MCF 10A (cell line): ENCODE measurements at regions not wholly inside any gene's neighbourhood (a gene's known extent, or its start where the extent isn't known, plus 50 kb on each side); places are given as distances from the start of the nearest gene placed in this dataset.

Source experiments
- BruUV-seq: library from RNA; stranded (reverse); fragments of 400-500 nt; replicated peaks from 2 replicates; lab custom pipeline; 2021; lab: Mats Ljungman, UMichigan
- CTCF ChIA-PET: fragments of 300-600 bp; sonication (Branson Sonifier 250); formaldehyde crosslinking; extraction: SDS; loops from one replicate; lab custom pipeline; 2021; ENCODE audit warnings: antibody characterized with exemption, inconsistent platforms; lab: Yijun Ruan, JAX
- POLR2A ChIA-PET: fragments of 300-600, 350-650 bp; sonication (Branson Sonifier 250); formaldehyde crosslinking; extraction: SDS; loops from one replicate; lab custom pipeline; 2020; ENCODE audit warnings: antibody characterized with exemption, inconsistent platforms; lab: Yijun Ruan, JAX
- DNase-seq: peaks from one replicate; pipeline ENCODE4 v3.0.0-alpha.2; 2018; ENCODE audit not compliant: unreplicated experiment
- H3K27ac Mint-ChIP-seq: one replicate; pipeline ENCODE4 v1.8.0; 2022; ENCODE audit warnings: mild to moderate bottlenecking, low read depth, mixed read lengths; ENCODE audit not compliant: unreplicated experiment
- H3K27me3 Mint-ChIP-seq: one replicate; pipeline ENCODE4 v1.8.0; 2022; ENCODE audit warnings: mixed read lengths; ENCODE audit not compliant: insufficient read depth, unreplicated experiment
- H3K36me3 Mint-ChIP-seq: one replicate; pipeline ENCODE4 v1.8.0; 2022; ENCODE audit warnings: mild to moderate bottlenecking, moderate library complexity, mixed read lengths; ENCODE audit not compliant: insufficient read depth, unreplicated experiment
- H3K4me1 Mint-ChIP-seq: one replicate; pipeline ENCODE4 v1.8.0; 2022; ENCODE audit warnings: mixed read lengths; ENCODE audit not compliant: insufficient read depth, unreplicated experiment
- H3K4me3 Mint-ChIP-seq: one replicate; pipeline ENCODE4 v1.8.0; 2022; ENCODE audit warnings: mild to moderate bottlenecking, moderate library complexity, mixed read lengths; ENCODE audit not compliant: unreplicated experiment
- H3K9me3 Mint-ChIP-seq: one replicate; pipeline ENCODE4 v1.8.0; 2022; ENCODE audit warnings: mixed read lengths; ENCODE audit not compliant: unreplicated experiment
- CTCF ChIP-seq: fragments of 200-600 bp; IDR thresholded peaks from one replicate; pipeline ENCODE4 v1.8.0; 2022; ENCODE audit warnings: antibody characterized with exemption, mild to moderate bottlenecking; ENCODE audit not compliant: unreplicated experiment
- intact Hi-C: fragments of 100-400 bp; cut with micrococcal nuclease; formaldehyde crosslinking; loops from 2 replicates; pipeline ENCODE4 v1.14.1; 2022

DNA sequence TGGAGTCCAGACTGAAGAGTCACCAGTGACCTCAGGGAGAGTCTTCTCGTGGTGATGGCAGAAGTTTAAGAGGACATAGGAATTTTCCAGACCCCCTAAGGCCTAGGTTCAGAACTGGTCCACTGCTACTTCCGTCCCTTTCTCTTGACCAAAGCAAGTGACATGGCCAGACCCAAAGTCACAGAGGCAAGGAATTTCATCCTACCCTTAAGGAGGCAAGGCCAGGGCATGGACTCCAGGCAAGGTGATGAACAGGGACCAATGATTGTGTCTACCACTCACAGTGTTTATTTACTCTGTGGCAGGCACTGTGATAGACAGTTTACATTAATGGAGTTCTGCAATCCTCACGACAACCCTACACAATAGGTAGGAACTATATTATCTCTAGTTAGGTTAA lies 265.1 kb downstream of the GLI2 start:
- TF ChIP-seq CTCF, result no peak
- H3K4me1 Mint-ChIP-seq, result peaks cover 12% of the 10 kb centered on the region
- CTCF ChIA-PET, result interaction anchor here (1.0 kb wide), 1 partner anchor 71 kb away, joined by 3 read pairs; no protein-coding TSS in a partner anchor
- H3K9me3 Mint-ChIP-seq, result no peaks in the 10 kb centered on the region
- POLR2A ChIA-PET, result no interaction called here
- no peaks in the 10 kb centered on the region for H3K36me3 Mint-ChIP-seq
- no TSS peak for BruUV-seq
- H3K4me3 Mint-ChIP-seq, result no peak overlapping the region
- H3K27me3 Mint-ChIP-seq, result no peaks in the 10 kb centered on the region
- H3K27ac Mint-ChIP-seq, result no peak overlapping the region
- intact Hi-C loops, result no loop called here
- DNase-seq, result no peak

GRCh38 chr2:121001641-121002040 lies 266.0 kb downstream of the GLI2 start:
- no TSS peak for BruUV-seq
- H3K9me3 Mint-ChIP-seq, result no peaks in the 10 kb centered on the region
- no peaks in the 10 kb centered on the region for H3K27me3 Mint-ChIP-seq
- H3K27ac Mint-ChIP-seq, result no peak overlapping the region
- ChIA-PET POLR2A (no interaction called here), CTCF (no interaction called here)
- TF ChIP-seq CTCF, result no peak
- H3K36me3 Mint-ChIP-seq, result no peaks in the 10 kb centered on the region
- H3K4me3 Mint-ChIP-seq, result no peak overlapping the region
- no peak for DNase-seq
- peaks cover 12% of the 10 kb centered on the region for H3K4me1 Mint-ChIP-seq
- intact Hi-C loops, result no loop called here

DNA sequence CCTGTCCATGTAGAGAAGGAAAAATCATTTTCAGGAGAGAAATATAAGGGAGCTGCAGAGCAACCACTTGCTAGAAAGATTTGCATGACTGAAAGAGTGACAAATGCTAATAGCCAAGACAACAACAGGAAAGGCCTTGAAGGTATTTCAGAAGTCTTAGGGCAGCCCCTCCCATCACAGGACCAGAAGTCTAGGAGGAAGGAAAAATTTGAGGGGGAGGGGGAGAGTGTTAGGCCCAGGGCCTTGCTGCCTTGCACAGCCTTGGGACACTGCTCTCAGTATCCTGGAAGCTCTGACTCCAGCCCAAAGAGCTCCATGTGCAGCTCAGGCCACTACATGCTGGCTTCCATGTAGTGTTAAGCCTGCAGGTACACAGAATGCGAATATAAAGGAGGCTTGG lies 266.9 kb downstream of the GLI2 start:
- intact Hi-C loops, result no loop called here
- CTCF ChIA-PET, result interaction anchor here (0.5 kb wide), 1 partner anchor 19 kb away, joined by 3 read pairs; no protein-coding TSS in a partner anchor

DNA sequence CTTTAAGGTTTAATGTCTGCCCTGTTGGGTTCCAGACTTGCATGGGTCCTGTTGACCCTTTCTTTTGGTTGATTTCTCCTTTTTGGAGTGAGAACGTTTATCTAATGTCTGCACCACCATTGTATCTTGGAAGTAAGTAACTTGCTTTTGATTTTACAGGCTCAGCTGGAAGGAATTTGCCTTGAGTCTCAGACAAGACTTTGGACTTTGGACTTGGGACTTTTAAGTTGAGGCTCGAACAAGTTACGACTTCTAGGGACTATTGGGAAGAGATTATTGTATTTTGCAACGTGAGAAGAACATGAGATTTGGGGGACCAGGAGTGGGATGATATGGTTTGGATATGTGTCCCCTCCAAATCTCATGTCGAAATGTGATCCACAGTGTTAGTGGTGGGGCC lies 267.7 kb downstream of the GLI2 start:
- BruUV-seq, result no TSS peak
- DNase-seq, result no peak
- Mint-ChIP-seq H3K4me3 (no peak overlapping the region), H3K27me3 (no peaks in the 10 kb centered on the region), H3K36me3 (no peaks in the 10 kb centered on the region), H3K4me1 (peaks cover 12% of the 10 kb centered on the region), H3K27ac (no peak overlapping the region), H3K9me3 (no peaks in the 10 kb centered on the region)
- no peak for TF ChIP-seq CTCF
- ChIA-PET POLR2A (no interaction called here), CTCF (no interaction called here)
- intact Hi-C loops, result no loop called here

More for the DNA sequence above, 266.9 kb downstream of the GLI2 start:
- no peak for DNase-seq
- no peak for TF ChIP-seq CTCF
- H3K27me3 Mint-ChIP-seq, result no peaks in the 10 kb centered on the region
- peaks cover 12% of the 10 kb centered on the region for H3K4me1 Mint-ChIP-seq
- no peak overlapping the region for H3K4me3 Mint-ChIP-seq
- POLR2A ChIA-PET, result no interaction called here
- H3K36me3 Mint-ChIP-seq, result no peaks in the 10 kb centered on the region
- no peaks in the 10 kb centered on the region for H3K9me3 Mint-ChIP-seq
- BruUV-seq, result no TSS peak
- no peak overlapping the region for H3K27ac Mint-ChIP-seq
